GM12873 (cell line): ENCODE measurements at regions not wholly inside any gene's neighbourhood (a gene's known extent, or its start where the extent isn't known, plus 50 kb on each side); places are given as distances from the start of the nearest gene placed in this dataset.

ENCODE experiments used
- TF ChIP-seq, protein P1 (sequence below): IDR thresholded peaks from 2 replicates; pipeline ENCODE4 v1.5.1; 2012; ENCODE audit warnings: low read depth, mild to moderate bottlenecking, moderate library complexity, low read length, control low read depth; ENCODE audit not compliant: insufficient read depth; ENCODE audit errors: missing control alignments

DNA sequence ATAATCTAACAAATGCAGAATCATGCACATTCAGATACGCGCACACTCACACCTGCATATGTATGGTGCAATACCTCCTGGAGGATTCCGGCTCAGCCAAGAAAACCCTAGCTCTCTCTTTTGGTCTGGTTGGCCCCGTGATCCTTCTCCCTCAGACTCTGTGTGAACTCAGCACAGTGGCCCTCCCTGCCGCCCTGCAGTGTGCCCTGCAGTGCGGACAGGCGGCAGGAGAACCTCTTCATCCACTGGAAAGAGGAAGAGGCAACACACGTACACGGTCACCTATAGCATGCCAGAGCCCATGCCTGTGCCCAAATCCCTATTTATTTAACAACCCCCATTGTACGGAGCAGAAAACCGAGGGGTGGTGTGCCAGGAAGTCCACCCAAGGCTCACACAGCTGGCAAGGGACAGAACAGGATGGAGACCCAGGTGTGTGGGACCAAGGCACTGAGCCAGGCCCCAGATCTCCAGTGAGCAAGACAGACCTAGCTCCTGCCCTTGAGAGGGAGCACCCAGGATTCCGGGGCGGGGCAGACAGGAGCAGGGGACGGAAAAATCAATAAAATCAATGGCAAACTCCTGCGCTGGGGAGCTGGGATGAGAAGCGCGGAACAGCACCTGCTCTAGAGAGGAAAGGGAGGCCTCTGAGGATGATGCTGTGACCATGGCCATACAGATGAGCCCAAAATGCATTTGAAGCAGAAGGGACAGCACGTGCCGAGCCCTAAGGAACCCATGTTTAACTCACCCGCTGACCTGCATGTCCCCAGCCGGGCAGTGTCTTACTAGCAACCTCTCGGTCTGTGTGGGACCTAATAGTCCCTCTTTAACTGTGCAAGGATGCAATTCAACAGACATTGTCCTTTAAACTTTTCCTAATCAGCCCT lies 54.7 kb upstream of the CIBAR2 start:
- TF ChIP-seq, protein P1, sequence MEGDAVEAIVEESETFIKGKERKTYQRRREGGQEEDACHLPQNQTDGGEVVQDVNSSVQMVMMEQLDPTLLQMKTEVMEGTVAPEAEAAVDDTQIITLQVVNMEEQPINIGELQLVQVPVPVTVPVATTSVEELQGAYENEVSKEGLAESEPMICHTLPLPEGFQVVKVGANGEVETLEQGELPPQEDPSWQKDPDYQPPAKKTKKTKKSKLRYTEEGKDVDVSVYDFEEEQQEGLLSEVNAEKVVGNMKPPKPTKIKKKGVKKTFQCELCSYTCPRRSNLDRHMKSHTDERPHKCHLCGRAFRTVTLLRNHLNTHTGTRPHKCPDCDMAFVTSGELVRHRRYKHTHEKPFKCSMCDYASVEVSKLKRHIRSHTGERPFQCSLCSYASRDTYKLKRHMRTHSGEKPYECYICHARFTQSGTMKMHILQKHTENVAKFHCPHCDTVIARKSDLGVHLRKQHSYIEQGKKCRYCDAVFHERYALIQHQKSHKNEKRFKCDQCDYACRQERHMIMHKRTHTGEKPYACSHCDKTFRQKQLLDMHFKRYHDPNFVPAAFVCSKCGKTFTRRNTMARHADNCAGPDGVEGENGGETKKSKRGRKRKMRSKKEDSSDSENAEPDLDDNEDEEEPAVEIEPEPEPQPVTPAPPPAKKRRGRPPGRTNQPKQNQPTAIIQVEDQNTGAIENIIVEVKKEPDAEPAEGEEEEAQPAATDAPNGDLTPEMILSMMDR, result no peak

DNA sequence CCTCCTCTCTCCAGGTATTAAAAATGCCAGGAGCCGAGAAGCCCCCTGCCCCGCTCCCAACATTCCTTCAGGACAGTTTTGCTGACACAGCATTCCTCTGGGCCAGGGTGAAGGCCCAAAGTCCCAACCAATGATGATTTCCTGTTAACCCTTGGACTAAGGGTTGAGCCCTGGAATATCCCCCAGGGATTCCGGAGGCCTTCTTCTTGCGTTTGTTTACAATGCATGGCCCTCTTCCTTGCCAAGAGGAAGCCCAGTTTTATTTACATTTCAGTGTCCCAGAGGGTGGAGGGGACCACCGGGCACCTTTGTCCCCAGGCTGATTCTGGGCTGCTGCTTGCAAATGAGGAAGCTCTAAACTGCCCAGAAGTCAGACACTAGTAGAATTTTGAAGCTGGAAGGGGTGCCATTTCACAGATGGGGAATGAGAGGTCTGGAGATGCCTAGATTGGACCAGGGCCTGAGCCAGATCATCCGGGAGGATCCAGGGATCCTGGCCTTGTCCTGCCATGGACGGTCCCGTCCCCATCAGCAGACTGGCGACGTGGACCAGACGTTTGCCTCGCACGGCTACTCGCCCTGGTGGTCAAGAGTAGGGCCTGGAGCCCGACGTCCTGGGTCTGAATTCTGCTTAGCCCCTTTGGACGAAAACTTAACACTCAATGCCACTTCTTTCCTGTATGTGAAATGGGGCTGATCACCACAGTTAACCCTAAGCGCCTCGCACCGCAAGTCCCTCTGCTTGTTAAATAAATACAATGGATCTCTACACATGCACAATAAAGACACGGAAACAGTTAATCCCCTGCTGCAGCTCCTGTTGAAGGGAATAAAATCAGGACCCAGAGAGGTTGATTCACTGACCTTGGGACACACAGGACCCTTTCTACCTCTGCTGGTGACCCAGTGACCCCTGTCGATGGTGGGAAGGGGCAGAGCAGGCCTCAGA lies 55.6 kb upstream of the CIBAR2 start:
- TF ChIP-seq, protein P1, result no peak

DNA sequence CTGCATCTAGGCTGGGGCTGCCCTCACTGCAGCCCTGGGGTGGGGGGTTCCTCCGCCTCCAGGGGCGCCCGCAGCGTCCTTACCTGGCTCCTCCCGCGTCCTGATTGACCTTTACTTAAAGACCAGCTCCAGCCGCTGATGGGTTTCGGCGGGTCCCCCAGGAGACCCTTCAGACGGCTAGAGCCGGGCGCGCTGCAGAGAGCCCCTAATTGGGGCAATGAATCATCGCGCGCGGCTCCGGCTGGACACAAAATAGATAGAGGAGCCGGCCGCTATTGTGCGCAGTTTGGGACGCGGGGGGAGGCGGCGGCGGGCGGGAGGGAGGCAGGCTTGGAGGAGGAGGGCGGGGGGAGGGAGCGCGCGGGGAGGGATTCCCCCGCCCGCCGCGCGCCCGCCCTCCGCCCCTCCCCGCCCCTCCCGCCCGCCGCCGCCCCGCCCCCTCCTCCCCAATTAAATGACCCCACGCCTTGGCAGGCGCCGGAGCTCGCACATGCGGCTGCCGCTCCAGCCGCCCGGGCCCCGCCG lies 56.5 kb upstream of the CIBAR2 start:
- TF ChIP-seq, protein P1, result no peak

DNA sequence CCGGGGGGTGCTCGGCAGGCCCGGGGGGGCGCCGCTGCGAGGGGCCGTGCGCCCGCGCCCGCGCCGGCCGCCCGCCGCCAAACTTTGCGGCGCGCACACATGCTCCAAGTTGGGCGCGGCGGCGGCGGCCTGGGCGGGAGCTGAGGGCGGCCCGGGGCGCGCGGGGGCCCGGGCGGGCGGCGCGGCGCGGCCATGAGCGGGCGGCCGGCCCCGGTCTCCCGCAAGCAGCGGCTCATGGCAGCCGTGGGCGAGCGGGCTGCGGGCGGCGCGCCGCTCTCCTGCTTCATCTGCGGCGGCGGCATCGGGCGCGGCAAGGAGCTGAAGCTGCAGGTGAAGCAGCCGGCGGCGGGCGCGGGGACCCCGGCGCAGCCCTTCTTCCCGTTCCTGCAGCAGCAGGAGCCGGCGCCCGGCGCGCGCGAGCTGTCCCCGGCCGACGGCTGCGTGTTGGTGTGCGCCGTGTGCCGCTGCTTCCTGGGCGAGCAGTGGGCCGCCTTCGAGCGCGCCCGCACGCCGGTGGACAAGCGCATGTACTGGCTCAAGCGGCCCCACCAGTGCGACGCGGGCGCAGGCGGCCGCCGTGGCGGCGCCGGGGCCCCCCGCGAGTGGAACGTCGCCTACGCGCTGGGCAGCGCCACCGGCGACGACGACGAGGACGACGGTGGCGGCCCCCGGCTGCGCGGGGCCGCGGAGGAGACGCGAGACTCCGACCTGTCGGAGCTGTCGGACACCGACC lies 57.2 kb upstream of the CIBAR2 start:
- TF ChIP-seq, protein P1, result no peak

DNA sequence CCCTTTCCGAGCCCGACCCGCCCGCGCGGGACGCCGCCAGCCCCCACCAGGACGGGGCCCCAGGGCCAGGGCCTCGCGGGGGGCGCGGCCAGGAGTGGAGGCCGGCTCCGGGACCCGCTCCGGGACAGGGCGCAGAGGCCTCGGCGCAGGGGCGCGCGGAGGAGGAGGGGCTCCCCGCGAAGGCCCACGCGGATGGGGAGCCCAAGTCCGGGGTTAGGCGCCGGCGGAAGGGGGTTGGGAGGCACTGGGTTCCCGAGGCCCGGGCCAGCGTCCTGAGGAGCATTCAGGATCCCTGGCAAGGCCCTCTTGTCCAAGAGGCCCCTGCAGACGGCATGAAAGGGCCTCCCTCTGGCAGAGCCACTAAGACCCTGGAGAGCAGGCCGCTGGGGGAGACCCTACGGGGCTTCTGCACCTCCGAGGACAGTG lies 57.8 kb upstream of the CIBAR2 start:
- TF ChIP-seq, protein P1, result no peak

DNA sequence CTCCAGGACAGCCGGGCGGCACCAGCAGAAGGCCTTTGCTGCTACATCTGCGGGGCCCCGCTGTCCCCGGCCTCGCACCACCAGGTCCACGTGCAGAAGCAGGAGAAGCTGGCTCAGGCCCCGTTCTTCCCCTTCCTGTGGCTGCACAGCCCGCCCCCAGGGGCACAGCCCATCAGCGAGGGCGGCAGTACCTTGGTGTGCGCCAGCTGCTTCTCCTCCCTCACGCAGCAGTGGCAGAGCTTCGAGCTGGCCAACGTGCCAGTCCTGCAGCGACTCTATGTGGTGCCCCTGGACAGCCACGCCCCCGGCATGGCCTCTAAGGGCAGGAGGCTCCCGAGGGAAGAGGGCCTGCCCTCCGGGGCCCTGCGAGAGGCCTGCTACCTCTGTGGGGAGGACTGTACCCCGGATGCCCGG lies 58.3 kb upstream of the CIBAR2 start:
- TF ChIP-seq, protein P1, result no peak
